PC-9 (cell line): ENCODE measurements at regions not wholly inside any gene's neighbourhood (a gene's known extent, or its start where the extent isn't known, plus 50 kb on each side); places are given as distances from the start of the nearest gene placed in this dataset.

Experiments
- EZH2 ChIP-seq: fragments of 200-600 bp; sonication (generic); IDR thresholded peaks from 2 replicates; pipeline ENCODE4 v1.8.0; 2017; ENCODE audit warnings: antibody characterized with exemption, low read depth
- TF ChIP-seq, protein P1 (sequence below): fragments of 200-600 bp; sonication (generic); conservative IDR thresholded peaks from 2 replicates; pipeline ENCODE4 v1.6.1; 2017; ENCODE audit warnings: mixed run types, antibody characterized with exemption, mild to moderate bottlenecking, moderate library complexity

DNA sequence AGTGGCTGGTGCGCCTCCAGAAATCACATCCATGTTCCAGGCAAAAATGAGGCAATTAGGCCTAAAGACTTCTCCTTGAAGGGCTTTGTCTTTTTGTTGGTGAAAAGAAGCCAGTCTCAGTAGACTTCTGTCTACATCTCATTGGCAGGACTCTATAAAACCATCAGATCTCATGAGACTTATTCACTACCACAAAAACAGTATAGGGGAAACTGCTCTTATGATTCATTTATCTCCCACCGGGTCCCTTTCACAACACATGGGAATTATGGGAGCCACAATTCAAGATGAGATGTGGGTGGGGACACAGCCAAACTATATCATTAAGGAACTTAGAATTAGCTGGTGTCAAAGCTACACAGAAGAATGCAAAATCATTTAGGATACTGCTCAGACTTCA lies 77.7 kb upstream of the SNX2 start:
- TF ChIP-seq, protein P1, sequence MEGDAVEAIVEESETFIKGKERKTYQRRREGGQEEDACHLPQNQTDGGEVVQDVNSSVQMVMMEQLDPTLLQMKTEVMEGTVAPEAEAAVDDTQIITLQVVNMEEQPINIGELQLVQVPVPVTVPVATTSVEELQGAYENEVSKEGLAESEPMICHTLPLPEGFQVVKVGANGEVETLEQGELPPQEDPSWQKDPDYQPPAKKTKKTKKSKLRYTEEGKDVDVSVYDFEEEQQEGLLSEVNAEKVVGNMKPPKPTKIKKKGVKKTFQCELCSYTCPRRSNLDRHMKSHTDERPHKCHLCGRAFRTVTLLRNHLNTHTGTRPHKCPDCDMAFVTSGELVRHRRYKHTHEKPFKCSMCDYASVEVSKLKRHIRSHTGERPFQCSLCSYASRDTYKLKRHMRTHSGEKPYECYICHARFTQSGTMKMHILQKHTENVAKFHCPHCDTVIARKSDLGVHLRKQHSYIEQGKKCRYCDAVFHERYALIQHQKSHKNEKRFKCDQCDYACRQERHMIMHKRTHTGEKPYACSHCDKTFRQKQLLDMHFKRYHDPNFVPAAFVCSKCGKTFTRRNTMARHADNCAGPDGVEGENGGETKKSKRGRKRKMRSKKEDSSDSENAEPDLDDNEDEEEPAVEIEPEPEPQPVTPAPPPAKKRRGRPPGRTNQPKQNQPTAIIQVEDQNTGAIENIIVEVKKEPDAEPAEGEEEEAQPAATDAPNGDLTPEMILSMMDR = no peak
- no peak for TF ChIP-seq EZH2
